Cardiac septum (tissue), 1 donor: ENCODE measurements at regions not wholly inside any gene's neighbourhood (a gene's known extent, or its start where the extent isn't known, plus 50 kb on each side); places are given as distances from the start of the nearest gene placed in this dataset.
"Not testable (repeated sequence)": the region's sequence is repeated elsewhere in the genome, so short reads cannot be mapped to it uniquely, and the experiment has no call there.

Source experiments
- DNase-seq: peaks from one replicate; pipeline ENCODE4 v3.0.0-alpha.2; 2020; ENCODE audit warnings: low spot score
- intact Hi-C: fragments of 100-400 bp; cut with DNase I; formaldehyde crosslinking; loops from one replicate; pipeline ENCODE4 v1.14.0; 2022
- donor health status: DM: no; HTN: no; CAD: no.

GRCh38 chr11:23765682-23766252 is 731.1 kb upstream of the LUZP2 start:
- DNase-seq: no peak
- intact Hi-C loops: no loop called here

DNA sequence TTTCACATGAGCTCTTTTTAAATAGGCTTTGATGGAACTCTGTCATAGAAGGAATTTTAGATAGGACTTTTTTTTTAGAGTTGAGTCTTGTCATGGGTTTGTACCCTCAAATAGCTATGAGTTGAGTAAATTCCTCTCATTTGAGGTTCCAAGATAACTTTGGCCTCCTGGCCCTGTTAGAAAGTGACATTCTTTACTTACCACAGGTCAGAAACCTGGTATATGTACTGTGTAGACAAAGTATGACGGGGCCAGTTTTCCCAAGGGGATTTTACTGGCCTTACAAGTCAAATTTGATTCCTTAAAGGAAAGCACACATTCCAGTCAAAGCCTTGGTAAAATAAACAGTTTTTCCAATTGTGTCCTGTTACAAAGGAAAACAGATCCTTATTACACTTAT is 729.3 kb upstream of the LUZP2 start:
- DNase-seq: no peak
- intact Hi-C loops: no loop called here

DNA sequence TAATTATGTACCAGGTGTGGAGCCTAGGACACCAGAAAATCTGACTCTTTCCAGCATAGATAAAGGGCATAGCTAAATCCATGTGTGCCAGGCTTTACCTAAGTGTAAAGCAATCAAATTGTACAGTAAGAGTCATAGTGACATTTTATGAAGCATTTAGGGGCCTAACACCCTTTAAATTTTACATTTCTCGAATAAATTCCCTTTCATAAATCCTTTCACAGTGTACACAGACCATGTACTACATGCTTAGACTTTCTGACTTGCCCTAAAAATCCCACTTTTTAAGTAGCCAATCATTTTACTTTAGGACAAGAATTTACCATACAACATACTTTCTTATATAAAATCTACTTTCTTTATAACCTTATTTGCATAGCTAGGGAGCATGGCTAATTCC is 727.6 kb upstream of the LUZP2 start:
- DNase-seq: no peak
- intact Hi-C loops: no loop called here

DNA sequence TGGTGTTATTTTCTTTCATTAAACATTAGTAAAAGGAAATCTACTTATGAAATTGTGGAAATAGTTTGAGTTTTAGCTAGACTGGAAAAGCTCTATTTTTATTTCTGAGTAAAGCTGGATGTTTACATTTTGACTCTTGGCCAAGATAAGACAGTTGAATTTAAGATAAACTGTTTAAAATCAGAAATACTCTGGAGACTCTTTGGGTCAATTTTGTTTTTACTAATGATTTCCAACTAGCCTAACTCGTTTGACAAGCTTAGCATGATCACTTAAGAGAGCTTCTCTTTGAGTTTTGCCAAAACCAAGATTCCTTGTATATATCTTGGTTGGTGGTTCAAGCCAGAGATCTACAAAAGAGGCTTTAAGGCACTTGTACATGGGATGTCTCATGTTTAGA is 724.8 kb upstream of the LUZP2 start:
- intact Hi-C loops: no loop called here
- no peak for DNase-seq

DNA sequence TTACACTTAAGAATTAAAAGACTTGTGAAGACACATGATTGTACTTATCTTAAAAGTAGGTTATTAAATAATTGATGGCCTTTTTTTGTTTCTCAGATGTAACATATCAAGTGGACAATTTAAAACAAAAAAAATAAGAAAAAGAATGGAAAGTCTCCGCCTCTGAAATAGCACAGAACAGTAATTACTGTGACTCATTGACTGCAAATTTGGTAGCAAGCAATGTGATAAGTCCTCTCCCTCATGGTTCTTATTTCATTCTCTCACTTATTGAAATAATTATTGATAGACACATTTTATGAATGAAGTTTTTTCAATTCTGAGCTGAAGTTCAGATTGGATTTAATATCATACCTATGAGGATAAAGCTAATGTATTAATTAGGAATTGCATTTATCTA is 717.9 kb upstream of the LUZP2 start:
- intact Hi-C loops: no loop called here
- no peak for DNase-seq

DNA sequence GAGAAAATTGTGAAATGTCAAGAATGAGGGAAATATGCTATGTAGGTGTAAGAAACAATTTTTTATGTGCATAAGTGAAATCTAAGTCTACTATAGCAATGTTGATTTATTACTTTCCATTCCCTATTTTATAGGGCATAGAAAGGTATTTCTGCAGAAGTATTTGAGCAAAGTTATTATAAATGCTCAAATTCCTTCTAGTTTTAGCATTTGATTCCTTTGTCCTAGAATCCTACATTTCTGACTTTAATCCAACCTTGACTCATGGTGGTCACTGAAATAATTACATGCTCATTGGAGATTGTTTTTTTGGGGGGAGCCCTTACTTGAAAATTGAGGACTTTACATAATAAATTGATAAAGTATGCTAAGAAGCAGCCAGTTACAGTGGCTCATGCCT is 716.6 kb upstream of the LUZP2 start:
- no peak for DNase-seq
- intact Hi-C loops: no loop called here

DNA sequence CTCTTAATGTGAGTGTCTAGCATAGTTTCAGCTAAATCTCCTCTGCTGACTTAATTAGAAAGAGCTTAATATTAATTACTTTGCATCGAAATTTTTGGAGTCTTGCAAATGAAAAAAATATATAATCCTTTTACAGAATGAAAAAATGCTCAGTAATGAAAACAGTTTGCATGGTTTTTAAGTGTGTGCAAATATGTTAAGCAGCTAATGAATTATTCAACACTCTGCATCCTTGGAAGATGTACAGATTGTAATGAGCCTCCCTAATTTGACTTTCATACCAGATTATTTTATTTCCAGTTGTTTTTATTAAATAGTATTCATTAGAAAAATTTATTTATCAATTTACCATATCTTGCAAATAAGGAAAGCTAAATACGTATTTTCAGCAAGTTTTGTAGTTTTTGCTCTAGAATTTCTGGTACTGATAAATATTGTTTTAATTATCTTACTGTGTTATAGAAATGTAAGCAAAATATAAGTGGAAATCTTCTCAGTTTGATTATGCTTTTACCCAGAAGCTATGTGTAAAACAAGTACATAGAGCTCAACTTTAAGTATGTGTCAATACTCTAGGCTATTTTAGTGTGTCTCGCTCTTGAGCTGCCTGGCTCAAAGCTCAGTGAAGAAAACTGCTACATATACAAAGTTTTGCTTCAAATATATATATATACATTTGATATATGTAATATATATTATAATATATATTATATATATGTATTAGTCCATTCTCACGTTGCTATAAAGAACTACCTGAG is 714.9 kb upstream of the LUZP2 start:
- intact Hi-C loops: no loop called here
- DNase-seq: no peak

DNA sequence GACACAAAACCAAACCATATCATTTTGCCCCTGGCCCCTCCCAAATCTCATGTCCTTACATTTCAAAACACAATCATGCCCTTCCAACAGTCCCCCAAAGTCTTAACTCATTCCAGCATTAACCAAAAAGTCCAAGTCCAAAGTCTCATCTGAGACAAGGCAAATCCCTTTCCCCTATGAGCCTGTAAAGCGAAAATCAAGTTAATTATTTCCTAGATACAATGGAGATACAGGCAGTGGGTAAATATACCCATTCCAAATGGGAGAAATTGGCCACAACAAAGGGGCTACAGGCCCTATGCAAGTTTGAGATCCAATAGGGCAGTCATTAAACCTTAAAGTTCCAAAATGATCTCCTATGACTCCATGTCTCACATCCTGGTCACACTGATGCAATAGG is 709.9 kb upstream of the LUZP2 start:
- DNase-seq, intact Hi-C loops: not testable (repeated sequence)

- no peak for DNase-seq
- intact Hi-C loops: no loop called here
These were observed 707.5 kb upstream of the LUZP2 start for GRCh38 chr11:23789200-23789853.

DNA sequence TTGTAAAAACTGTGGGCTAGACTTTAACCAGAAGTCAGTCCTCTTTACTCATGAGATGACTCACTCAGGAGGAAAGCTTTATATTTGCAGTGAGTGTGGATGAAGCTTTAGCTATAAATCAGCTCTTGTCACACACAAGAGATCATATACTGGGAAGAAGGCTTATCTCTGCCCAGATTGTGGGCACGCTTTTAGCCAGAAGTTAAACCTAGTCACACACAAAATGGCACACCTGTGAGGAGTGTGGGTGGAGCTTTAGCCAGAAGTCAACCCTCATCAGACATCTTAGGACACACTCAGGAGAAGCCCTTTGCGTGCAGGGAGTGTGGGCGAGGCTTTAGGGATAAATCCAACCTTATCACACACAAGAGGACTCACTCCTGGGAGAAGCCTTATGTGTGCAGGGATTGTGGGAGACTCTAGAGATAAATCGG is 706.9 kb upstream of the LUZP2 start:
- intact Hi-C loops: no loop called here
- DNase-seq: no peak

GRCh38 chr11:23797624-23798419 is 699.0 kb upstream of the LUZP2 start:
- DNase-seq: no peak
- intact Hi-C loops: no loop called here

- intact Hi-C loops, DNase-seq: not testable (repeated sequence)
These were observed 662.5 kb upstream of the LUZP2 start for GRCh38 chr11:23834306-23834705.

DNA sequence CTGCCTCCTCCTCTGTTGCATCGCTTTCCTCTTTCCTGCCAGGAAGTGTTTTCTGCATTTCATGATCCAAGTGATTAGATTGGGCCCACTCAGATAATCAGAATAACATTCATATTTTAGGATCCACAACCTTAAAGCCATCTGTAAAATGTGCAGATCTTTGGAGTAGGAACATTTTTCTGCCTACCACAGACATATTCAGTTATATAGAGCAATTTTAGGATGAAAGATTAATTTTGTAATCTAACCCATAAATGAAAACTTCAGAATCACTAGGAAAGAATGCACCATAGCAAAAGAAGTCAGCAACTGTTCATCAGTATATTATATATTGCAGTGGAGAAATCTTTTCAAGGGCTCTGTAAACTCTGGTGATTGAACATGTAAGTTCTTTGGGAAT is 659.9 kb upstream of the LUZP2 start:
- no peak for DNase-seq
- intact Hi-C loops: no loop called here

- intact Hi-C loops: no loop called here
These were observed 656.0 kb upstream of the LUZP2 start for GRCh38 chr11:23840872-23841271.

GRCh38 chr11:23846902-23847422 is 649.9 kb upstream of the LUZP2 start:
- intact Hi-C loops: no loop called here
- DNase-seq: no peak

More at GRCh38 chr11:23840872-23841271, 656.0 kb upstream of the LUZP2 start:
- no peak for DNase-seq

- intact Hi-C loops: no loop called here
- DNase-seq: no peak
These were observed 645.6 kb upstream of the LUZP2 start for GRCh38 chr11:23851216-23851615.

DNA sequence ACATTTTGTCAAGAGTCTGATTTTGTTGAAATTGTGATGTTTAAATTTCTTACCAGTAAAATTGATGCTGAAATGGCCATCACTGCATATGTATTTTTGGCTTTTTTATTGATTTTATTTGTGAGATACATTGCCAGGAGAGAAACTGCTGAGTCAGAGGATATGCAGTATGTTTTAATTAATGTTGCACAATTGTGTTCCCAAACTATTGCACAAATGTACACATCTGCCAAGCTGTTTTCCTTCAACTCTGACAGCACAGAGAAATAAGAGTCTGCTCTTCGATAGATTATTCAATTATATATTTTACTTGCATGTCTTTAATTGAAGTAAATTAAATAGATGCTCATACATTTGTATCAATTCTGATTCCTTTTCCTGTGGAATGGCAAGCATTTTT is 640.2 kb upstream of the LUZP2 start:
- no peak for DNase-seq
- intact Hi-C loops: no loop called here

DNA sequence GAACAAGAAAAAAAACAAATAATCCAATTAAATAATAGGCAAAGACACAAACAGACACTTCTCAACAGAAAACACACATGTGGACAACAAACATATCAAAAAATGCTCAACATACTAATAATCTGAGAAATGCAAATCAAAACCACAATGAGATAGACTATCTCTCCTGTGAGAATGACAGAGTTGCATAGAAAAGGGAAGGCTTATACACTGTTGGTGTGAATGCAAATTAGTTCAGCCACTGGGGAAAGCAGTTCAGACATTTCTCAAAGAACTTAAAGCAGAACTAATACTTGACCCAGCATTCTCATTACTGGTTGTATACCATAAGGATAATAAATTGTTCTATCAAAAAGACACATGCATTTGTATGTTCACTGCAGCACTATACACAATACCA is 637.8 kb upstream of the LUZP2 start:
- no peak for DNase-seq
- intact Hi-C loops: no loop called here

DNA sequence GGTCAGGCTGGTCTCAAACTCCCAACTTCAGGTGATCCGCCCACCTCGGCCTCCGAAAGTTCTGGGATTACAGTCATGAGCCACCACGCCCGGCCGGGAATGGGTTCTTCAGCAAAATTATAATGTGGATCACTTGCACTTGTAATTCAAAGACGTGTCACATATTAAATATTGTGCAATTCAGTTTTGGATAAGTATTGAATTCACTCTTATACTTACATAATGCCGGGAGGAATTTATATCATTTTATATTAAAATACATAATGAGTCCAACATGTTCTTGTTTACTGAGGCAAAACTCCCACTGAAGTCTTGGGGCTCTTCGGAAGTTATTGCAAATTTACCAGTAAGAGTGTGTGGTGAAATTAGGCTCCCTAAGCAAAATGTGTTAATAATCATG is 635.2 kb upstream of the LUZP2 start:
- intact Hi-C loops: no loop called here
- no peak for DNase-seq

DNA sequence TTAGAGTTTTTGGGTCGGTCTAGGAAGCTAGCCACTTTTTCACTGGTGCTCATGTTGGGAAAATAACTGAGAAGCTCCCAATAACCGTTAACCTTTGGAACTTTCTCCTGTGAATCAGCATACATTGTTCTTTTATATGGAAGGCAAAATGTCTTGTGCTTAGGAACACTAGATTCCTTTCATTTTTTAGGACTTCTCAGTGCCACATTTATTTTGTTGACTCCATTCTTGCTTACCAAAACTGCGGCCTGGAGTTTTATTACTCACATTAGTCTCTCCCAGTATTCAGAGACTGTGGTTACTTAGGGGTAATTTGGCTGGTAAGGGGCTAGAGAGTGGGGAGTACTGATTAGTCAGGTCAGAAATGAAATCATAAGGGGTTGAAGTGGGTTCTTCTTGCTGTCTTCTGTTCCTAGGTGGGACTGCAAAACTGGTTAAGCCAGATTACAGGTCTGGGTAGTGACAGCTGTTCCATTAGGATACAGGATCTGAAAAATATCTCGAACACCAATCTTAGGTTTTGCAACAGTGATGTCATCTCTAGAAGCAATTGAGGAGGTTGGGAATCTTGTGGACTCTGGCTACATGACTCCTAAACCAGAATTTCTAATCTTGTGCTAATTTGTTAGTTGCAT is 631.4 kb upstream of the LUZP2 start:
- no peak for DNase-seq
- intact Hi-C loops: no loop called here
